Stimulated activated CD8-positive, alpha-beta memory T cell treated with anti-CD3 and anti-CD28 coated beads, Interleukin-7, amount 100 ng/mL, for 24 hours (primary cell): ENCODE measurements at regions not wholly inside any gene's neighbourhood (a gene's known extent, or its start where the extent isn't known, plus 50 kb on each side); places are given as distances from the start of the nearest gene placed in this dataset.
"Not testable (repeated sequence)": the region's sequence is repeated elsewhere in the genome, so short reads cannot be mapped to it uniquely, and the experiment has no call there.

Experiments
- DNase-seq: peaks from one replicate; pipeline ENCODE4 v3.0.0-alpha.2; 2020; ENCODE audit warnings: low read depth

- DNase-seq: no peak
Measured at GRCh38 chr3:10625323-10625722, 119.9 kb upstream of the ATP2B2 start.

GRCh38 chr3:10627884-10628572 is 122.6 kb upstream of the ATP2B2 start:
- DNase-seq: no peak

DNA sequence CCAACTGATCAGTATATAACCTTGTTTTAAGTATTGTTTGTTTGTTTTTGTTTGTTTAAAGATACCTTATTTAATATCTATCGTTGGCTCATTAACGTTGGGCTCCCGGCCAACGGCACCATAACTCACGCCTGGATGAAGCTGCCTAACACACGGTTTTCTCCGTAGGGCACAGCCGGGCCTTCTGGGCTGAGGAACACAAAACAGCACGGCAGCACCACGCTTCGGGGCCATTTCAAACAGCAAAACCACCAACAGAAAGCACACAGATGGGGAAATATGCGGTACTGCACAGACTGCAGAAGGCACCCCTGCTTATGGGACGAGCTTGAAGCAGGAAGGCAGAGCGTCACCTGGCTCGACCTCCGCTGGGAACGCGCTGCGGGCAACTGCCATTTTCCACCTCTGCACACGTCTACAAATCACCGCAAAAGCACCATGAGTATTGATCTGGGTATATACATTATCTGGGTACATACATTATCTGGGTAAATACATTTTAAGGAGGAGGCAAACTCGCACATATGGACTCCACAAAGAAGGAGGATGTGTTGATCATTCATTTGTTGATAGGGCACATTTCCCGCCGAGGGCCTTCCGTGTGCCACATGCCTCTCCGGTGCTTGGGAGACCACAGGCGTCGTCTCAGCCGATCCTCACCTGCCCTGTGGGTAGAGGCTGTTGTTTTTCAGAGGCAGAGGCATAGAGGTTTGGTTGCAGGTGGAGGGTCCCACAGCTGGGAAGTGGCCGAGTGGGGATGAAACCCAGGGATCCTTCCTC is 123.7 kb upstream of the ATP2B2 start:
- DNase-seq: no peak

- no peak for DNase-seq
Measured at GRCh38 chr3:10629671-10630040, 124.3 kb upstream of the ATP2B2 start.

GRCh38 chr3:10631224-10631623 is 125.8 kb upstream of the ATP2B2 start:
- DNase-seq: no peak

GRCh38 chr3:10632125-10632524 is 126.7 kb upstream of the ATP2B2 start:
- DNase-seq: no peak

- DNase-seq: no peak
Measured at GRCh38 chr3:10632741-10633140, 127.4 kb upstream of the ATP2B2 start.

DNA sequence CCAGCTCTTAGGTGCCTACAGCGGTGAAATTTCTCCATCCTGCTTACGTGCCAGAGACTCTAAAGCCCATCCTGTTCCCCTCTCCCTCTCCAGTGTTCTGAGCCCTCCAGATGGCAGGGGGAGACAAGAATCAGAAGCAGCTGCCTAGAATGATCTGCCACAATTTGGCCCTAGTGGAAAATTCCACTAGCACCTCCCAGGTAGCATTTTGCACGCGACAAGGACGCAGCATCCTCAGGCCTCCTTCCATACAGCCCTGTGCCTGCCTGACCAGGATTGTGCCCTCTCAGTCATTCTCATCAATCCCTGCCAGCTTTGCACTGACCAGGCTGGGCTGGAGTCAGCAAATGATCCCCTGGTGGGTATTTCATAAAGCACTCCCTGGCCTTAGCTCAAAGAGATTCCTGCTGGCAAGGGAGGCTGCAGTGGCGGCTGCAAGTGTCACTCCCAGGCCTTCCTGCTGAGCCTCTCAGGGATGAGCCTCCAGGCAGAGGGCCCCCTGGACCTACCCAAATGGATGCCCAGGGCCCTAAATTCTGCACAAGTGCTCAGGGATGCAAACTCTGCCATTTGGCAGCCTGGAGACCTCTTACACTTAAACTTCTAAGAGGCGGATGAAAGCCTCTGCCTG is 130.2 kb upstream of the ATP2B2 start:
- DNase-seq: no peak

- DNase-seq: no peak
Measured at GRCh38 chr3:10637342-10637741, 132.0 kb upstream of the ATP2B2 start.

- DNase-seq: no peak
Measured at GRCh38 chr3:10638466-10638865, 133.1 kb upstream of the ATP2B2 start.

DNA sequence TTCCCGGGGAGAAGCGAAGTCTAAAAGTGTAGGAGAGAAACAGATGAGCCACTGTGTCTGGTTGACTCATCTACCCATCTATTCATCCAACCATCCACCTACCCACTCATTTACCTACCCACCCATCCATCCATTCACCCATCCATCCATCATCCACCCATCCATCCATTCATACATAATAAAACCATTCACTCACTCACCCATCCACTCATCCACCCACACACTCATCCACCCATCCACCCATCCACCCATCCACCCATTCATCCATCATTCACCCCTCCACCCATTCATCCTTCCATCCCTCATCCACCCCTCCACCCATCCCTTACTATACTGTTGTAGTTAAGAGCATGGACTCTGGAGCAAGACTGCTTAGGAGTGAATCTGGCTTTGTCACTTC is 136.4 kb upstream of the ATP2B2 start:
- no peak for DNase-seq

DNA sequence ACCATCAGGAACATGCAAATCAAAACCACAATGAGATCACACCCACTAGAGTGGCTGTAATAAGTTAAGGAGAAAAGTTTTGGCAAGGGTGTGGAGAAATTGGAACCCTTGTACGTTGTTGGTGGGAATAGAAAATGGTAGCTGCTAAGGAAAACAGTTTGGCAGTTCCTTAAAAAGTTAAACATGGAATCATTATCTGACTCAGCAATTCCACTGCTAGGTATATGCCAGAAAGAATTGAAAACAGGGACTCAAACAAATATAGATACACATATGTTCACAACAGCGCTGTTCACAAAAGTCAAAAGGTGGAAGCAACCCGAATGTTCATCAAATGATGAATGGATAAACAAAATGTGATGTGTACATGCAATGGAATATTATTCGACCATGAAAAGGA is 138.8 kb upstream of the ATP2B2 start:
- DNase-seq: no peak

- no peak for DNase-seq
Measured at GRCh38 chr3:10645800-10646199, 140.4 kb upstream of the ATP2B2 start.

GRCh38 chr3:10646531-10647335 is 141.3 kb upstream of the ATP2B2 start:
- no peak for DNase-seq

DNA sequence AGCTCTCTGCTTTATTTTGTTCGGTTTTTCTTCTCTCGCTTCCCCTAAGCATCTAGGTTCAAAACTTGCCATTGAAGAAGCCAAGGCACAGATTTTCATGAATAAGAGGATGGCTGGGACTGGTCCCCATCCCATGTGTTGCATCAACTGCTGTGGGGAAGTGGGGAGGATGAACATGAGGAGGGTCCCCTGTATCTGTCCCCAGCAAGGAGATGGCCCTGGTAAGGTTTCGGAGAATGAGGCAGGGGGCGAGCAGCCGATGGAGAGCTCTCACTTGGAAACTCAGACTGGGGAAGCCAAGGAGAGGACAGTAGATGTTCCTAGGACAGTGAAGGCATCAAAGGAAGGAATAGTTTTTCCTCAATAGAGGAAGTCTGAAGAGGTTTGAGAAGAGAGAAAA is 142.0 kb upstream of the ATP2B2 start:
- DNase-seq: no peak

GRCh38 chr3:10648181-10648580 is 142.8 kb upstream of the ATP2B2 start:
- DNase-seq: no peak

DNA sequence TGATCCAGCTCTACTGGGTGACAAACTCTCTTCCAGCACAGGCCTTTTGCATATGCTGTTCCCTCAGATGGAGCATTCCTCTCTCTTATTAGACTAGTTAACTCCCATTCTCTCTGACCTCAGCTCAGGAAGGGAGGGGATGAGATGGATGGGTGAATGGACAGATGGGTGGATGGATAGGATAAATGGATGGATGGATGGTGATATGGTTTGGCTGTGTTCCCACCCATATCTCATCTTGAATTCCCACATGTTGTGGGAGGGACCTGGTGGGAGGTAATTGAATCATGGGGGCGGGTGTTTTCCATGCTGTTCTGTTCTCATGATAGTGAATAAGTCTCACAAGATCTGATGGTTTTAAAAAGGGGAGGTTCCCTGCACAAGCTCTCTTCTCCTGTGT is 144.1 kb upstream of the ATP2B2 start:
- not testable (repeated sequence) for DNase-seq

- no peak for DNase-seq
Measured at GRCh38 chr3:10651506-10651905, 146.1 kb upstream of the ATP2B2 start.

GRCh38 chr3:10653241-10653640 is 147.9 kb upstream of the ATP2B2 start:
- DNase-seq: no peak

DNA sequence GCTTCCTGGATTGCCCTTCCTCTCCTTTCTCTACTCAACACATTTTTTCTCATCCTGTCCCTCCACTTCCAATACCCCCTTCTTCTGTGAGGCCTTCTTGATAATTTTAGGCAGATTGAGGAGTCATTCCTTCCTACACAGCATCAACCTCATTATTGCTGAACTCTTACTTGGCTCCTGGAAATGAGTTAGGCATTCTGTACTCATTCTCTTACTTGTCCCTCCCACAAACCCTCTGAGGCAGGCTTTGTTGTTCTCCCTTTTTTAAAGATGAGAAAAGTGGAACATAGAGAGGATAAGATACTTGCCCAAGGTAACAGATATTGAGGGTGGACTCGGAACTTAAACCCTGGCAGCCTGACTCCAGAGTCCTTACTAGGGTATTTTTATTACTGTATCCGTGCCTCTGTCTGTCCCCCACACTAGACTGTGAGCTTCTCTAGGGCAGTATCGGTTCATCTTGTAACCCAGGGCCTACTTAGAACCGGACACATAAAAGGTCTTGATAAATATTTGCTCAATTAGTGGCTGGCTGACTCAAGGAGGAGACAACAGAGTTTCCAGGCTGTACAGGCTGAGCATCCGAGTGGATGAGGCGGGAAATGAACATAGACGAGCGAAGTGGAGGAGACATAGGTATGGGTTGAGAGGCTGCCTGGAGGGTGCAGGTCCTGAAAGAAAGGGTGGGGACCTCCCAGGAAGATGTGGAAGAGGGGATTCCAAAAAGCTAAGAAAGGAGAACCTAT is 148.7 kb upstream of the ATP2B2 start:
- DNase-seq: no peak

- DNase-seq: no peak
Measured at GRCh38 chr3:10655105-10655504, 149.7 kb upstream of the ATP2B2 start.

- DNase-seq: not testable (repeated sequence)
Measured at GRCh38 chr3:10657339-10657738, 152.0 kb upstream of the ATP2B2 start.
